Retinal pigment epithelial cell (primary cell): ENCODE measurements at regions not wholly inside any gene's neighbourhood (a gene's known extent, or its start where the extent isn't known, plus 50 kb on each side); places are given as distances from the start of the nearest gene placed in this dataset.

Experiments
- DNase-seq: peaks from one replicate; pipeline ENCODE4 v3.0.0-alpha.2; 2010; ENCODE audit warnings: low read depth
- H3K4me3 ChIP-seq: 2 replicates; pipeline ENCODE4 v1.5.1; 2011; ENCODE audit warnings: mild to moderate bottlenecking, low read length, control low read depth, moderate library complexity
- TF ChIP-seq, protein P1 (sequence below): conservative IDR thresholded peaks from 2 replicates; pipeline ENCODE4 v1.5.1; 2011; ENCODE audit warnings: low read depth, low read length, control low read depth, inconsistent platforms

DNA sequence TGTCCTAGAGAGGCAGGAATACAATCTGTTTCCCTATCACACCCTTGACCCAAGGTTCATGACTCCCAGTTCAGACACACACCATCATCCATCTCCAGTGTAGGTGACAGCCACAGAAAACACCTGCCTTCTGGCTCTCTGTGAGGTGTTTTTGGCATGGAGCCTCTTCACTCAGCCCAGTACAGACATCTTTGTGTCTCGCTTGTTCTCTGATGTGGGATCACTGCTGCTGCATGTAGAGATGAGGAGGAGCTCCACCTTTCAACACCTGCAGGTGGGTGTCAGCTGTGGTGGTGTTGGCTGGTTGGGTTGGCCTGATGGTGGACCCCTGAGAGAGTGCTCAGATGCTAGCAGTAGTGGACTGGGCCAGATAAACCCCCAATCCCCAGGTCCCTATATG, 916.7 kb upstream of the B3GALT2 start:
- no peak for DNase-seq
- H3K4me3 ChIP-seq: no peak overlapping the region
- TF ChIP-seq, protein P1, sequence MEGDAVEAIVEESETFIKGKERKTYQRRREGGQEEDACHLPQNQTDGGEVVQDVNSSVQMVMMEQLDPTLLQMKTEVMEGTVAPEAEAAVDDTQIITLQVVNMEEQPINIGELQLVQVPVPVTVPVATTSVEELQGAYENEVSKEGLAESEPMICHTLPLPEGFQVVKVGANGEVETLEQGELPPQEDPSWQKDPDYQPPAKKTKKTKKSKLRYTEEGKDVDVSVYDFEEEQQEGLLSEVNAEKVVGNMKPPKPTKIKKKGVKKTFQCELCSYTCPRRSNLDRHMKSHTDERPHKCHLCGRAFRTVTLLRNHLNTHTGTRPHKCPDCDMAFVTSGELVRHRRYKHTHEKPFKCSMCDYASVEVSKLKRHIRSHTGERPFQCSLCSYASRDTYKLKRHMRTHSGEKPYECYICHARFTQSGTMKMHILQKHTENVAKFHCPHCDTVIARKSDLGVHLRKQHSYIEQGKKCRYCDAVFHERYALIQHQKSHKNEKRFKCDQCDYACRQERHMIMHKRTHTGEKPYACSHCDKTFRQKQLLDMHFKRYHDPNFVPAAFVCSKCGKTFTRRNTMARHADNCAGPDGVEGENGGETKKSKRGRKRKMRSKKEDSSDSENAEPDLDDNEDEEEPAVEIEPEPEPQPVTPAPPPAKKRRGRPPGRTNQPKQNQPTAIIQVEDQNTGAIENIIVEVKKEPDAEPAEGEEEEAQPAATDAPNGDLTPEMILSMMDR: no peak

DNA sequence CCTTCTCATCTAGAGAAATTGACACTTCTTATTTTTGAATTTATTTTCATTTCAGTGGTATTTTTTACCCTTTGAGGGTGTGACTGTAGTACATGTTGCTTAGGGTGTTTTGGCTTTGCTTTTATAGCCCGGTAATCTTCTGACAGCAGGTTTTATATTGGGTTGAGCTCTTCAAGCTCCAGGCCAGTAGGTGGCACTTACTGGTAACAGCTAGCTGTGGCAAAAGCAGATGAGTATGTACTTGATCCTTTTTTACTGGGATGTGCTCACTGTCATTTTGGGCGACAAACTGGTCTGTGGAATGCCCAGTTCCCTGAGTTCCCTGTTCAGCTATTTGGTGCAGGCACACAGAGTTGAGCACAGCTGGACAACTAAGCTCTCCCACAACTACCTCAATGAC, 916.2 kb upstream of the B3GALT2 start:
- DNase-seq: no peak
- no peak overlapping the region for H3K4me3 ChIP-seq
- TF ChIP-seq, protein P1: peak; percentile 23

GRCh38 chr1:194084755-194085154, 898.3 kb upstream of the B3GALT2 start:
- H3K4me3 ChIP-seq: no peak overlapping the region
- TF ChIP-seq, protein P1: no peak
- no peak for DNase-seq

DNA sequence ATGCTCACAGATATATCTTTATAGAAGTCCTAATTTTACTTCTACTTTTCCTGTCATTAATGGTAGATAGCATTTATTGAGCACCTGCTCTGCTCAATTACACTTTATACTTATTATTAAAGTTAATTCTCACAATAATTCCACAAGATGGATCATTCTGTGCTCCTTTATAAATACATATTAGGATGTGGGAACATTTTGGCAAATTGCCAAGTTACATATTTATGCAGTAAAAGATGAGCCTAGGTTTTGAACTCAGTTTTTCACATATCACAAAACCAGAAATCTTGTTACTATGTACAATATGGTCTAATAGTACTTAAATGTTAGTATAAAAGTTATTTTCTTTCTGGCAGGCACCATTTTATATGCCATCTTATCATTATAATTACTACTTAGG, 895.0 kb upstream of the B3GALT2 start:
- TF ChIP-seq, protein P1: no peak
- DNase-seq: no peak
- H3K4me3 ChIP-seq: no peak overlapping the region

- DNase-seq: no peak
- no peak overlapping the region for H3K4me3 ChIP-seq
- TF ChIP-seq, protein P1: no peak
These were observed 894.4 kb upstream of the B3GALT2 start for GRCh38 chr1:194080826-194081225.

- no peak for DNase-seq
- TF ChIP-seq, protein P1: no peak
- H3K4me3 ChIP-seq: no peak overlapping the region
These were observed 892.4 kb upstream of the B3GALT2 start for GRCh38 chr1:194078765-194079164.

DNA sequence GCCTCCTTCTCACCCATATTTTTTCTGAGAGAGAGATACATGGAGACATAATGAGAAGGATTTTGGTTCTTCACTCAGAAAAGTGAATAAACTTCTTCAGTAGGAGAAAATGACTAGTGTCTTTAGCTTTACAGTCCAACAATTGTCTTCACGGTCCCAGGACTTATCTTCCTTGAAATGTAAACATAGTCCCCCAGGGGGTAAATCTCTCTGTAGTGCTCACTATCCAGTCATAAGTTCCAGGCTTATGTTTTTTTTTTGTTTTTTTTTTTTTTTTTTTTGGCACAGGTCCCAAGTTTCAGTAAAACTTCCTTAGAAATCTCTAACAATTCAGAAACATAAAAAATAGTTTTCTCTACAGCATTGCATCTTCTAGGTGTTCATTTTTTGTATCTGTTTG, 890.2 kb upstream of the B3GALT2 start:
- no peak overlapping the region for H3K4me3 ChIP-seq
- TF ChIP-seq, protein P1: no peak
- no peak for DNase-seq
